Kidney (tissue), 13 donors: ENCODE measurements at regions not wholly inside any gene's neighbourhood (a gene's known extent, or its start where the extent isn't known, plus 50 kb on each side); places are given as distances from the start of the nearest gene placed in this dataset.

ENCODE experiments used
- DNase-seq, 5 donors: peaks; one replicate each; pipeline ENCODE4 v3.0.0-alpha.2; 2013 to 2020
- FAIRE-seq: peaks from 2 replicates; lab custom pipeline; 2012; peaks lifted over from hg19 to GRCh38; lab: Jason Lieb, UNC
- H3K27ac ChIP-seq, 2 donors: one replicate each; pipeline ENCODE4 v1.7.0; 2013; ENCODE audit warnings: low read depth in 2 of 2, low read length in 2 of 2, inconsistent platforms in 1 of 2
- H3K27me3 ChIP-seq: one replicate; pipeline ENCODE4 v1.7.1; 2013; ENCODE audit warnings: low read length, inconsistent platforms; ENCODE audit not compliant: control insufficient read depth, insufficient read depth
- H3K36me3 ChIP-seq, 3 donors: one replicate each; pipeline versions ENCODE4 v1.7.0 to v1.7.1; 2013; ENCODE audit warnings: low read length in 3 of 3, control low read depth in 1 of 3, inconsistent platforms in 1 of 3; ENCODE audit not compliant: insufficient read depth in 3 of 3, control insufficient read depth in 2 of 3
- H3K4me1 ChIP-seq, 3 donors: one replicate each; pipeline versions ENCODE4 v1.7.0 to v1.7.1; 2013; ENCODE audit warnings: low read length in 3 of 3, inconsistent platforms in 1 of 3, low read depth in 1 of 3; ENCODE audit not compliant: control insufficient read depth in 2 of 3, insufficient read depth in 2 of 3
- H3K4me3 ChIP-seq, 3 donors: one replicate each; pipeline versions ENCODE4 v1.7.0 to v1.8.1; 2013; ENCODE audit warnings: low read length in 3 of 3, control low read depth in 1 of 3, inconsistent platforms in 1 of 3
- H3K9ac ChIP-seq, 3 donors: one replicate each; pipeline versions ENCODE4 v1.7.0 to v1.7.1; 2013; ENCODE audit warnings: low read length in 3 of 3, control low read depth in 1 of 3, inconsistent platforms in 1 of 3
- H3K9me3 ChIP-seq, 3 donors: one replicate each; pipeline versions ENCODE4 v1.7.0 to v1.7.1; 2013; ENCODE audit warnings: low read length in 3 of 3, control low read depth in 1 of 3, inconsistent platforms in 1 of 3; ENCODE audit not compliant: control insufficient read depth in 2 of 3, insufficient read depth in 1 of 3
- CTCF ChIP-seq: IDR thresholded peaks from 3 replicates; pipeline ENCODE4 v1.5.1; 2012; ENCODE audit warnings: mild to moderate bottlenecking, moderate library complexity, borderline replicate concordance; ENCODE audit not compliant: insufficient read depth; ENCODE audit errors: extremely low read depth
- intact Hi-C: fragments of 100-400 bp; cut with DNase I; formaldehyde crosslinking; loops from one replicate; pipeline ENCODE4 v1.11.1; 2022
- donor health status: control.
- donor health status: control.
- donor health status: control.
- donor health status: control.
- donor health status: control.
- donor health status: DM: yes; HTN: yes; CAD: no.
- donor health status: Normal renal cell carcinoma (clear cell type).

GRCh38 chr15:31551323-31551722 is 224.7 kb downstream of the KLF13 start:
- Histone ChIP-seq H3K27ac (no peak overlapping the region), H3K4me1 (peaks cover 0 to 3% (median 0%) of the 10 kb centered on the region in 3 donors), H3K4me3 (no peak overlapping the region), H3K9ac (no peak overlapping the region), H3K27me3 (no peaks in the 10 kb centered on the region), H3K36me3 (no peaks in the 10 kb centered on the region), H3K9me3 (no peaks in the 10 kb centered on the region)
- DNase-seq, result no peak
- intact Hi-C loops, result no loop called here
- no peak for FAIRE-seq
- no peak for TF ChIP-seq CTCF

- H3K9me3 ChIP-seq, result no peaks in the 10 kb centered on the region
- TF ChIP-seq CTCF, result no peak
- no peaks in the 10 kb centered on the region for H3K36me3 ChIP-seq
- DNase-seq, result no peak
- peaks cover 0 to 3% (median 0%) of the 10 kb centered on the region in 3 donors for H3K4me1 ChIP-seq
- no peak overlapping the region for H3K9ac ChIP-seq
- H3K27ac ChIP-seq, result no peak overlapping the region
- no peak for FAIRE-seq
- no peak overlapping the region for H3K4me3 ChIP-seq
- H3K27me3 ChIP-seq, result no peaks in the 10 kb centered on the region
- intact Hi-C loops, result no loop called here
Observed at GRCh38 chr15:31552482-31553099, 226.0 kb downstream of the KLF13 start.

- DNase-seq (peak in 1 of 5 donors; percentile 81), FAIRE-seq (no peak)
- TF ChIP-seq CTCF, result no peak
- Histone ChIP-seq H3K27ac (peak overlapping the region in 1 of 2 donors; percentile 78), H3K9me3 (no peaks in the 10 kb centered on the region), H3K4me1 (peaks cover 0 to 3% (median 0%) of the 10 kb centered on the region in 3 donors), H3K27me3 (no peaks in the 10 kb centered on the region), H3K4me3 (no peak overlapping the region), H3K9ac (no peak overlapping the region), H3K36me3 (no peaks in the 10 kb centered on the region)
- intact Hi-C loops, result no loop called here
Observed at GRCh38 chr15:31554261-31554660, 227.6 kb downstream of the KLF13 start.

GRCh38 chr15:31555022-31555421 is 228.4 kb downstream of the KLF13 start:
- Histone ChIP-seq H3K9ac (no peak overlapping the region), H3K36me3 (no peaks in the 10 kb centered on the region), H3K4me3 (no peak overlapping the region), H3K27ac (peak overlapping the region in 1 of 2 donors; percentile 78), H3K4me1 (peaks cover 0 to 3% (median 0%) of the 10 kb centered on the region in 3 donors), H3K9me3 (no peaks in the 10 kb centered on the region), H3K27me3 (no peaks in the 10 kb centered on the region)
- no peak for TF ChIP-seq CTCF
- intact Hi-C loops, result no loop called here
- FAIRE-seq (no peak), DNase-seq (no peak)
